ENCODE measurements at regions not wholly inside any gene's neighbourhood (a gene's known extent, or its start where the extent isn't known, plus 50 kb on each side); places are given as distances from the start of the nearest gene placed in this dataset.

- TF ChIP-seq ZNF792 (tag by site-specific recombination; IDR thresholded peaks at IDR 0.05) (no peak), CTCF (tag by site-specific recombination; IDR thresholded peaks at IDR 0.05) (no peak), REST (tag by site-specific recombination; IDR thresholded peaks at IDR 0.05) (no peak)
These were observed 293.0 kb upstream of the CLNK start for GRCh38 chr4:10977534-10977933.
